HL-60 (cell line): ENCODE measurements at regions not wholly inside any gene's neighbourhood (a gene's known extent, or its start where the extent isn't known, plus 50 kb on each side); places are given as distances from the start of the nearest gene placed in this dataset.

Experiments used
- DNase-seq, 2 experiments: peaks; one replicate each; pipeline ENCODE4 v3.0.0-alpha.2; 2010 to 2020; ENCODE audit warnings: low read depth in 1 of 2, low spot score in 1 of 2
- H3K27ac ChIP-seq: fragments of 250-450 bp; sonication (Bioruptor Pico); replicated peaks from 2 replicates; pipeline ENCODE4 v1.5.1; 2020; ENCODE audit warnings: mild to moderate bottlenecking, moderate library complexity
- H3K27me3 ChIP-seq: fragments of 250-450 bp; sonication (Bioruptor Pico); 2 replicates; pipeline ENCODE4 v1.5.1; 2021; ENCODE audit warnings: mild to moderate bottlenecking, moderate library complexity; ENCODE audit not compliant: insufficient read depth, poor library complexity, severe bottlenecking
- H3K4me3 ChIP-seq: replicated peaks from 2 replicates; pipeline ENCODE4 v1.5.1; 2011; ENCODE audit warnings: mild to moderate bottlenecking, control low read depth, low read length; ENCODE audit not compliant: insufficient read depth
- GABPA ChIP-seq: IDR thresholded peaks from 2 replicates; pipeline ENCODE4 v1.6.1; 2012; ENCODE audit warnings: low read depth
- POLR2AphosphoS5 ChIP-seq: IDR thresholded peaks from 2 replicates; pipeline ENCODE4 v1.6.1; 2012; ENCODE audit warnings: low read depth
- SPI1 ChIP-seq: IDR thresholded peaks from 2 replicates; pipeline ENCODE4 v1.6.1; 2012; ENCODE audit warnings: low read depth, mild to moderate bottlenecking, borderline replicate concordance
- TF ChIP-seq, protein P1 (sequence below): IDR thresholded peaks from 2 replicates; pipeline ENCODE4 v1.6.1; 2012; ENCODE audit warnings: low read depth; ENCODE audit not compliant: insufficient replicate concordance
- TF ChIP-seq, protein P2 (sequence below): IDR thresholded peaks from one replicate; pipeline ENCODE4 v1.5.1; 2011; ENCODE audit warnings: low read length, control low read depth, inconsistent platforms; ENCODE audit not compliant: insufficient read depth

DNA sequence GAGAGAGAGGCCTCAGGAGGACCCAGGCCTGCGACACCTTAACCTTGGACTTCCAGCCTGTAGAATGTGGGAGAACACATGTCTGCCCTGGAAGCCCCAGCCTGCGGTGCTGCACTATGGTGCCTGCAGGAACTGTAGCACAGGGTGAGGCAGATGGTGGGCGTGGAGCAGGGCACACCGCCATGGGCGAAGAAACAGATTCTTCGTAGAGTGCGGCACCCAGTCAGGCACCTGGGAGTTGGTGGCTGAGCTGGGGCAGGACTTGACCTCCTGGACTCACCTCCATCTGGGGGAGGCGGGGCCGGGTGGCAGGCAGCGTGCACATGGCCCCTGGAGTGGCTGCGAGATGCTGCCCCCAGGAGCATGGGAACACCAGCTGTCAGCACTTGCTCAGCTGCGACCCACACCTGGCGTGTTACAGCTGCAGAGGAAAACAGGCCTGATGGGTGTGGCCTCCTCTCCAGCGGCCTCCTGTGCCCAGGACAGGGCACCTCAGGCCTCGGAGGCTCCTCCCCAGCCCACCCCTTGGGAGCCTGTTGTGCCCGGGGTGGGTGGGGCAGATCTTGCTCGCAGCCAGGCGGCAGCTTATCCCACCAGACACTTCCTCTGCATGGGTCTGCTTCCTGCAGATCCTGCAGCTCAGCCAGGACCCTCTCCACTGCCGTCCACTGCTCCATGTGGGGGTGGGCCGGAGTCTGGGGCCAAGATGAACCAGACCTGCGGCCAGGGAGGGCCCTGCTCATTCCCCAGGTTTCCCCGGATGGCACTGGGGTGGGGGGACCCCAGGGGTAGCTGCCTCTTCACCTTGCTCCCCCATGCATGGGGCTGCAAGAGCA lies 80.4 kb downstream of the MYEOV start:
- Histone ChIP-seq H3K4me3 (no peak overlapping the region), H3K27me3 (no peaks in the 10 kb centered on the region), H3K27ac (no peak overlapping the region)
- TF ChIP-seq, protein P1, sequence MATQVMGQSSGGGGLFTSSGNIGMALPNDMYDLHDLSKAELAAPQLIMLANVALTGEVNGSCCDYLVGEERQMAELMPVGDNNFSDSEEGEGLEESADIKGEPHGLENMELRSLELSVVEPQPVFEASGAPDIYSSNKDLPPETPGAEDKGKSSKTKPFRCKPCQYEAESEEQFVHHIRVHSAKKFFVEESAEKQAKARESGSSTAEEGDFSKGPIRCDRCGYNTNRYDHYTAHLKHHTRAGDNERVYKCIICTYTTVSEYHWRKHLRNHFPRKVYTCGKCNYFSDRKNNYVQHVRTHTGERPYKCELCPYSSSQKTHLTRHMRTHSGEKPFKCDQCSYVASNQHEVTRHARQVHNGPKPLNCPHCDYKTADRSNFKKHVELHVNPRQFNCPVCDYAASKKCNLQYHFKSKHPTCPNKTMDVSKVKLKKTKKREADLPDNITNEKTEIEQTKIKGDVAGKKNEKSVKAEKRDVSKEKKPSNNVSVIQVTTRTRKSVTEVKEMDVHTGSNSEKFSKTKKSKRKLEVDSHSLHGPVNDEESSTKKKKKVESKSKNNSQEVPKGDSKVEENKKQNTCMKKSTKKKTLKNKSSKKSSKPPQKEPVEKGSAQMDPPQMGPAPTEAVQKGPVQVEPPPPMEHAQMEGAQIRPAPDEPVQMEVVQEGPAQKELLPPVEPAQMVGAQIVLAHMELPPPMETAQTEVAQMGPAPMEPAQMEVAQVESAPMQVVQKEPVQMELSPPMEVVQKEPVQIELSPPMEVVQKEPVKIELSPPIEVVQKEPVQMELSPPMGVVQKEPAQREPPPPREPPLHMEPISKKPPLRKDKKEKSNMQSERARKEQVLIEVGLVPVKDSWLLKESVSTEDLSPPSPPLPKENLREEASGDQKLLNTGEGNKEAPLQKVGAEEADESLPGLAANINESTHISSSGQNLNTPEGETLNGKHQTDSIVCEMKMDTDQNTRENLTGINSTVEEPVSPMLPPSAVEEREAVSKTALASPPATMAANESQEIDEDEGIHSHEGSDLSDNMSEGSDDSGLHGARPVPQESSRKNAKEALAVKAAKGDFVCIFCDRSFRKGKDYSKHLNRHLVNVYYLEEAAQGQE = no peak
- no peak for DNase-seq

DNA sequence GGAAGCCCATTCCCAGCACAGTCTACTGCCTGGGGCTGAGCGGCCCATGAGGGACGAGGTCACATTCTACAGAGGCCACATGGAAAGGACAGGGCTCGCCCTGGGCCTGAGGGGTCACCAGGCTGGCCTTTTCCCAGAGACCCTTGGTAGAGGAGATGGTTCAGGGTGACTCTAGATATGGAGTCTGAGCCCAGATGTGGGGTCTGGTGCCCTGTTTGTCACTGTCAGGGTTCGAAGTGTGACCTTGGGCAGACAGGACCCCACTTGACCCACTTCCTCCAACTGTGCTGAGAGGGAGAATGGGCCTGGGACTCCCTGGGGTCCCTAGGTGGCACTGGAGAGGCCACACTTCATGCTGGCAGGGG lies 81.0 kb downstream of the MYEOV start:
- no peak for TF ChIP-seq POLR2AphosphoS5
- TF ChIP-seq, protein P1 = no peak
- TF ChIP-seq, protein P2, sequence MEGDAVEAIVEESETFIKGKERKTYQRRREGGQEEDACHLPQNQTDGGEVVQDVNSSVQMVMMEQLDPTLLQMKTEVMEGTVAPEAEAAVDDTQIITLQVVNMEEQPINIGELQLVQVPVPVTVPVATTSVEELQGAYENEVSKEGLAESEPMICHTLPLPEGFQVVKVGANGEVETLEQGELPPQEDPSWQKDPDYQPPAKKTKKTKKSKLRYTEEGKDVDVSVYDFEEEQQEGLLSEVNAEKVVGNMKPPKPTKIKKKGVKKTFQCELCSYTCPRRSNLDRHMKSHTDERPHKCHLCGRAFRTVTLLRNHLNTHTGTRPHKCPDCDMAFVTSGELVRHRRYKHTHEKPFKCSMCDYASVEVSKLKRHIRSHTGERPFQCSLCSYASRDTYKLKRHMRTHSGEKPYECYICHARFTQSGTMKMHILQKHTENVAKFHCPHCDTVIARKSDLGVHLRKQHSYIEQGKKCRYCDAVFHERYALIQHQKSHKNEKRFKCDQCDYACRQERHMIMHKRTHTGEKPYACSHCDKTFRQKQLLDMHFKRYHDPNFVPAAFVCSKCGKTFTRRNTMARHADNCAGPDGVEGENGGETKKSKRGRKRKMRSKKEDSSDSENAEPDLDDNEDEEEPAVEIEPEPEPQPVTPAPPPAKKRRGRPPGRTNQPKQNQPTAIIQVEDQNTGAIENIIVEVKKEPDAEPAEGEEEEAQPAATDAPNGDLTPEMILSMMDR = no peak
- H3K27me3 ChIP-seq = no peaks in the 10 kb centered on the region
- H3K27ac ChIP-seq = no peak overlapping the region
- DNase-seq = no peak
- H3K4me3 ChIP-seq = no peak overlapping the region

DNA sequence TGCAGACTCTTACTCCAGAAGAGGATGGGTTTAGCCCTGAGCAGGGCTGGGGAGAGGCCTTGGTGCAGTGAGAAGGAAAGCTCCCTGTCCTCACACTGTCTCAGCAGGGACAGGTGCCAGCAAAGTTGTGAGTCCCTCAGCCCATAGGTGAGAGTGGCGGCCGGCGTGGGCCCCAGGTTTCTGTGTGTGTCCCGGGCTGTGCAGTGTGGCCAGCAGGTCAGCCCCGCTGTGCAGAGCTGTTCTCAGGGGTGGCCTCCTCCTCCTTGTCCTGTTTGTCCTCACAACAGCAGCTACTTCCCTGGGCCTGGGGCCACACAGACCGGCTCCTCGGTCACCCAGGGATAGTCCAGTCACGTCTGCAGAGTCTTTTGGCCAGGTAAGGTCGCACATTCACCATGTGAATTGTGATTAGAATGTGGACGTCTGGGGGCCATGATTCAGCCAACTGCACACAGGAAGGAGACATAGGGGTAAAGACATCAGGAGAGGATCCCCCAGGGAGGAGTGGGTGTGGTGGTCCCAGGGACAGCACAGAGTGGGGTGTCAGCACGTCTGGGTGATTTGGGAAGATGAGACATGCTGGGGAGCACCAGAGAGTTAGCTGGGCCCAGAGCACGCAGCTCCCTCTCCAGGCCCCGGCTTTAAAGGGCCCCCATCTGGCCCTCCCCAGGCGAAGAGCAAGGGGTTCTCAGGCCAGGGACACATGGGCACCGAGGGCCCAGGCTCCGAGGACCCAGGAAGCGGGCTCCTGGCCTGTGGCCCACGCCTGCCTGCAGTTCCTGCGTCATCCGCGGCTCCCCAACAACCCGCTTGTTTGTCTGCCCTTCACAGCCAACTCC lies 81.6 kb downstream of the MYEOV start:
- TF ChIP-seq, protein P2 = no peak
- TF ChIP-seq SPI1 (no peak), GABPA (no peak), POLR2AphosphoS5 (no peak)
- TF ChIP-seq, protein P1 = no peak
- H3K27me3 ChIP-seq = no peaks in the 10 kb centered on the region

More for the DNA sequence above, 81.6 kb downstream of the MYEOV start:
- no peak for DNase-seq
- H3K4me3 ChIP-seq = no peak overlapping the region
- no peak overlapping the region for H3K27ac ChIP-seq
